KMS-11 (cell line): ENCODE measurements at regions not wholly inside any gene's neighbourhood (a gene's known extent, or its start where the extent isn't known, plus 50 kb on each side); places are given as distances from the start of the nearest gene placed in this dataset.

Experiments
- H2AFZ ChIP-seq: fragments of 200-600 bp; sonication (generic); 2 replicates; pipeline ENCODE4 v1.6.1; 2016; ENCODE audit warnings: antibody characterized with exemption, mixed run types, low read depth
- H3K27ac ChIP-seq: fragments of 200-600 bp; sonication (generic); 2 replicates; pipeline ENCODE4 v1.6.1; 2016; ENCODE audit warnings: mild to moderate bottlenecking, mixed run types
- H3K27me3 ChIP-seq: fragments of 200-600 bp; sonication (generic); 2 replicates; pipeline ENCODE4 v1.6.1; 2017; ENCODE audit warnings: mild to moderate bottlenecking, low read depth, mixed run types, moderate library complexity; ENCODE audit not compliant: insufficient read depth
- H3K36me3 ChIP-seq: fragments of 200-600 bp; sonication (generic); 2 replicates; pipeline ENCODE4 v1.6.1; 2017; ENCODE audit warnings: mild to moderate bottlenecking, mixed run types; ENCODE audit not compliant: insufficient read depth
- H3K4me1 ChIP-seq: fragments of 200-600 bp; sonication (generic); 2 replicates; pipeline ENCODE4 v1.6.1; 2016; ENCODE audit warnings: mild to moderate bottlenecking, low read depth, mixed run types; ENCODE audit not compliant: poor library complexity, severe bottlenecking
- H3K4me2 ChIP-seq: fragments of 200-600 bp; sonication (generic); 2 replicates; pipeline ENCODE4 v1.7.0; 2016; ENCODE audit warnings: mild to moderate bottlenecking, mixed run types
- H3K4me3 ChIP-seq: fragments of 200-600 bp; sonication (generic); IDR thresholded peaks from 2 replicates; pipeline ENCODE4 v1.6.1; 2017; ENCODE audit warnings: low read depth, low read length, mixed read lengths; ENCODE audit not compliant: insufficient read depth
- H3K79me2 ChIP-seq: fragments of 200-600 bp; sonication (generic); 2 replicates; pipeline ENCODE4 v1.6.1; 2016; ENCODE audit warnings: low read depth, mixed run types; ENCODE audit not compliant: insufficient read depth
- H3K9ac ChIP-seq: fragments of 200-600 bp; sonication (generic); 2 replicates; pipeline ENCODE4 v1.6.1; 2016; ENCODE audit warnings: mild to moderate bottlenecking, mixed run types
- H4K20me1 ChIP-seq: fragments of 200-600 bp; sonication (generic); 2 replicates; pipeline ENCODE4 v1.6.1; 2016; ENCODE audit warnings: mild to moderate bottlenecking, mixed run types; ENCODE audit not compliant: insufficient read depth
- CTCF ChIP-seq: fragments of 200-600 bp; sonication (generic); conservative IDR thresholded peaks from 2 replicates; pipeline ENCODE4 v1.6.1; 2017; ENCODE audit warnings: low read depth, mild to moderate bottlenecking, antibody characterized with exemption, low read length, moderate library complexity, mixed read lengths

DNA sequence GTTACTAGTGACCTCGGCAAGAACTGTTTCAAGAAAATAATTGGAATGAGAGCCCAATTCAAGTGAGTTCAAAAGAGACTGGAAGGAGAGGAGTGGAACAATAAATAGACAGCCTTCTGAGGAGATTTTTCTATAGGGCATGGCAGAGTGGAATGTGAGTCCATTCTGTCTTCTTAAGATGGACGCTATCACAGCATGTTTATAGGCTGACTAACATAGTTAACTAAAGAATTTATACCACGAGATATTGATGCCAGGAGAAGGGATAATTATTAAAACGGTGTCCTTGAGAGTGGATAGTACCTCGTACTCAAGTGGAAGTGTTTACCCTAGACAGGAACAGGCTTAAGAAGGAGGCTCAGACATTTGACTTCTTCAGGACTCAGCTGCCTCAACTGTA, 143.5 kb upstream of the RBBP8 start:
- no peak overlapping the region for H3K9ac ChIP-seq
- no peaks in the 10 kb centered on the region for H4K20me1 ChIP-seq
- H3K4me3 ChIP-seq = no peak overlapping the region
- TF ChIP-seq CTCF = no peak
- no peaks in the 10 kb centered on the region for H3K36me3 ChIP-seq
- no peaks in the 10 kb centered on the region for H3K79me2 ChIP-seq
- H3K4me1 ChIP-seq = no peaks in the 10 kb centered on the region
- no peak overlapping the region for H3K27ac ChIP-seq
- no peak overlapping the region for H2AFZ ChIP-seq
- H3K4me2 ChIP-seq = no peak overlapping the region
- H3K27me3 ChIP-seq = no peaks in the 10 kb centered on the region

DNA sequence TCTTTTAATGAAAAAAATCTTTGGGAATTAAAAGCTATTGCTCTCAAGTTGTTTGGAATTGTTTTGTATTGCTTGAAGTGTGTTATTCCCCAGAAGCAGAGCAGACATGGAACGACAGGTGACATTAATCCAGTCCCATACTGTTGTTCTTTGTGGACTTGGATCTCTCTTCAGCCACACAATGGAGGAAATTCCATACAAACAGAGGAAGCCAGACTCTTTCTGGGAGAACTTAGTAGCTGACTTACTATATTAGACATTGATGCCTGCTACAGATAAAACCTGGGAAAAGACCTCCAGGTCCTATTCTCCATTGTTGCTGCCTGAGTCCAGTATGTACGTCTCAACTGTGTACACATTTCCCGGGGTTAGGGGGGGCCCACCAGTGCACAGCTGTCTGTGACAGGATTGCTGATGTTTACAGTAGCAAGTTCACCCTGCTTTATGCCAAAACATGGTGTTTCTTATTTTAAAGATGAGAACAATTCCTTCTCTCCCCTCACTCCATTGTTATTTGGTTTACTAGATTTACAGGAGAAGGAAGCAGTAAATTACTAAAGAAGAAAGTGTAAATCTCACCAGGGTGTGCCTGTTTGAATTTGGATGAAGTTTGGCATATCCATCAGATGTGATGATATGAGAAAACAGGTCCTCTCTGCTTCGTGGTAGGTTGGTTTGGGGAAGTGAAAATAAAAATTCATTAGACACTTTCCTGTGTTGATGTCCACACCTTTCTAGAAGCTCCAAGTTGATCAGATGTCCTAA, 142.4 kb upstream of the RBBP8 start:
- Histone ChIP-seq H3K9ac (no peak overlapping the region), H3K36me3 (no peaks in the 10 kb centered on the region), H3K79me2 (no peaks in the 10 kb centered on the region), H3K4me2 (no peak overlapping the region), H2AFZ (no peak overlapping the region), H3K27ac (no peak overlapping the region), H4K20me1 (no peaks in the 10 kb centered on the region), H3K4me1 (no peaks in the 10 kb centered on the region), H3K4me3 (no peak overlapping the region), H3K27me3 (no peaks in the 10 kb centered on the region)
- no peak for TF ChIP-seq CTCF

- H3K27me3 ChIP-seq = no peaks in the 10 kb centered on the region
- H3K9ac ChIP-seq = no peak overlapping the region
- no peak for TF ChIP-seq CTCF
- H3K4me1 ChIP-seq = no peaks in the 10 kb centered on the region
- no peak overlapping the region for H3K27ac ChIP-seq
- H2AFZ ChIP-seq = no peak overlapping the region
- no peak overlapping the region for H3K4me2 ChIP-seq
- H3K79me2 ChIP-seq = no peaks in the 10 kb centered on the region
- no peaks in the 10 kb centered on the region for H3K36me3 ChIP-seq
- no peaks in the 10 kb centered on the region for H4K20me1 ChIP-seq
- no peak overlapping the region for H3K4me3 ChIP-seq
Measured at GRCh38 chr18:22791310-22791610, 141.9 kb upstream of the RBBP8 start.

GRCh38 chr18:22796113-22796512, 137.0 kb upstream of the RBBP8 start:
- TF ChIP-seq CTCF = no peak
- H2AFZ ChIP-seq = no peak overlapping the region
- H3K9ac ChIP-seq = no peak overlapping the region
- H3K79me2 ChIP-seq = no peaks in the 10 kb centered on the region
- no peak overlapping the region for H3K4me3 ChIP-seq
- H3K36me3 ChIP-seq = no peaks in the 10 kb centered on the region
- no peak overlapping the region for H3K4me2 ChIP-seq
- H3K4me1 ChIP-seq = peaks cover 20% of the 10 kb centered on the region
- no peak overlapping the region for H3K27ac ChIP-seq
- H3K27me3 ChIP-seq = no peaks in the 10 kb centered on the region
- no peaks in the 10 kb centered on the region for H4K20me1 ChIP-seq
